GM04503 (cell line): ENCODE measurements at regions not wholly inside any gene's neighbourhood (a gene's known extent, or its start where the extent isn't known, plus 50 kb on each side); places are given as distances from the start of the nearest gene placed in this dataset.

ENCODE experiments used
- DNase-seq: peaks from one replicate; pipeline ENCODE4 v3.0.0-alpha.2; 2012; ENCODE audit warnings: low read depth

- no peak for DNase-seq
Observed at GRCh38 chr17:77872714-77873499, 85.6 kb upstream of the TNRC6C start.

DNA sequence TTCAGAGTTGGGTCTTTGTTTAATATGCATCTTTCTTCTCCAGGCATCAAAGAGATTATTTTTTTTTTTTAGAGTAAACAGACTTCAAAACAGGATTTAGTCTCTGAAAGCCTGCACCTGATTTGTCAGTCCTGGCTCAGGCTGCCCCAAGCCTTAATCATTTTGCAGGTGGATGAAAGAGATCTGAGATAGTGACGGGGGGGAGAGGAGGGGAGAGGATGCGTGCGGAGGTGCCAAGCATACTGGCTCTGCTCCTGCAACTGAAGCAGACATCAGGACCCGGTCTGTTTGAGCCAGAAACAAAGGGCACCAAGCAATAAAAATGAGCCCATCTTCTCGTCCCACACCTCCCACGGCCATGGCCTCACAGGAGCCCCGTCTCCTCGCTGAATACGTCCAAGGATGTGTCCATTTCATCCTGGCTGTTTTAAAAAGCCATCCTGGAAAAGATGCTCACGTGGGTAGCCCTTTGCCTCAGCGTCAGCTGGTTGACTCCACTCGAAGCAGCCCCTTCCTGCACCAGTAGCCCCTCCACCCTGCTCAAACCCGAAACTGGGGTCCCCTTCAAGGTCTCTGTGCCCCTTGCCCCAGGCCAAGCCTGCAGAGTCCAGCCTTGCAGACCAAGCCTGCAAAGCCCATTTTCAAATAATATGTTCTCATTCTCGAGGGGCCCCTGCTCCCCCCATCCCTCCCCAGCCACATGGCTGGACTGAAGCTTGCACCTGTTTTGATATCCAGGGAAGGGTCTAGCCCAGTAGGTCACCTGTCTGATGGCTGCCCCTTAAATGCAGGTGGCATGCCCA is 84.8 kb upstream of the TNRC6C start:
- no peak for DNase-seq

- DNase-seq, result no peak
Observed at GRCh38 chr17:77874303-77875050, 84.0 kb upstream of the TNRC6C start.

GRCh38 chr17:77875051-77875780 is 83.3 kb upstream of the TNRC6C start:
- peak; percentile 82 for DNase-seq

- no peak for DNase-seq
Observed at GRCh38 chr17:77875881-77876509, 82.5 kb upstream of the TNRC6C start.

DNA sequence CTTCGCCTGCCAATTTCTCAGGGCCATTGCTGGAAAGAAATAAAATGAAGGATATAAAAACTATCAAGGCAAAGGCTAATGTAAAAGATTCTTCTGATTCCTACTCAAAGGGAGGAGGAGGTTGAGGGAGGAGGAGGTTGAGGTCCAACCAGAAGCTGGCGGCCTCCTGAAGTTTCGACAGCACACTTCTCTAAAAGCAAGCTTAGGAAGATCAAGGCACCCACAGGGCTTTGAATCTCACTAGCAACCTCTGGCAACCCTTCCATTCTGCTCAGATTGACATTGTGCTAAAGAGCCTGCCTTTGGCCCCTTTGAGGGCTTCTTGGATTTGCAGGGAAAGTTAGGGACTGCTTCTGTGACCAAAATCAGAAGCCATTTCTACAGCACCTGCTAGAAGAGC is 81.5 kb upstream of the TNRC6C start:
- no peak for DNase-seq

DNA sequence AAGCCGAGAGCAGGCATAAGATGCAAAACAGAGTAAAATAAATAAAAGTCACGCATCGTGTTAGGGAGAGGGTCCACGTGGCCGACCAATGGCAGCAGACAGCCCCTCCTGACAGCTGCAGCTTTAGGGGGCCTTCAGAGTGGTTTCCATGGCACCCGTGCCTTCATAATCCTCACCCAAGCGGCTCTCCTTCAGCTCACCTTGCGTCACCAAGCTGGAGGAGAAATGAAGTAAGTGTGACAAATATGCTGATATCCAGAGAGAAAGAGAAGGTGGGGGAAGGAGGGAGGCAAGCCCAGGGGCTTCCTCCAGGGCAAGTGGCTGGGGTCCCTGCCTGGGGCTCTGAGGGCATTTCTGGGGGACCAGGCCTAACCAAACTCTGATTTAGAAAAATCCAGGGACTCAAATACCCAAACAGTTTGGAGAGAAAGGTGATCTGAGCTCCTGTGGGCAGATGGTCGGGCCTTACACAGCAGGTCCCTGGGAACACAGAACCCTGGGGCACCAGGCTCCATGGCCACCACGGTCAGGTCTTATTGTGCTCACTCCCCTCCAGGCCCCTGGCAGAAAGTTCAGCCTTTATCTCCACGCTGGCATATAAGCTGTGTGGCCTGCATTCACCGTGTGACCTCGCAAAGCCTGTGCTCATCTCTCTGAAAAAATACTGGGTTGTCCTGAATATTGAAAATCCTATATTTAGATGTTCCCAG is 80.7 kb upstream of the TNRC6C start:
- DNase-seq, result no peak

GRCh38 chr17:77879226-77879895 is 79.1 kb upstream of the TNRC6C start:
- DNase-seq, result no peak

DNA sequence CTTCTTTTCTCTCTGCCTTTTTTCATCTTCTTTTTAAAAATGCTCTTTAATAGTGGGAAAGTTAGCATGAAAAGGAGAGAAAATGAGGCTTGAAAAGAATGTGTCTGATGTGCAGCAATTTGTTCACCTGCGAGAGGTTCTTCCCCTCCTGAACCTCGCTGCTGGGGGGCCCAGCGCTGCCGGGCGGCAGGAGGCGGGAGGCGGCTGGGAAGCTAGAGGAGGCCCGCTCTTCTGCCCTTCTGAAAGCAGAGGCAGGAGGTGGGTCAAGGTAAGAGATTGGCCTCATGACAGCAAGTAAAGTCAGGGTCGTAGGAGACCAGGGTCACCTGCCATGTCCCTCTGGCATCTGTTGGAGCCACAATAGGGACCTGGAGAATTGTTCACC is 78.6 kb upstream of the TNRC6C start:
- no peak for DNase-seq

DNA sequence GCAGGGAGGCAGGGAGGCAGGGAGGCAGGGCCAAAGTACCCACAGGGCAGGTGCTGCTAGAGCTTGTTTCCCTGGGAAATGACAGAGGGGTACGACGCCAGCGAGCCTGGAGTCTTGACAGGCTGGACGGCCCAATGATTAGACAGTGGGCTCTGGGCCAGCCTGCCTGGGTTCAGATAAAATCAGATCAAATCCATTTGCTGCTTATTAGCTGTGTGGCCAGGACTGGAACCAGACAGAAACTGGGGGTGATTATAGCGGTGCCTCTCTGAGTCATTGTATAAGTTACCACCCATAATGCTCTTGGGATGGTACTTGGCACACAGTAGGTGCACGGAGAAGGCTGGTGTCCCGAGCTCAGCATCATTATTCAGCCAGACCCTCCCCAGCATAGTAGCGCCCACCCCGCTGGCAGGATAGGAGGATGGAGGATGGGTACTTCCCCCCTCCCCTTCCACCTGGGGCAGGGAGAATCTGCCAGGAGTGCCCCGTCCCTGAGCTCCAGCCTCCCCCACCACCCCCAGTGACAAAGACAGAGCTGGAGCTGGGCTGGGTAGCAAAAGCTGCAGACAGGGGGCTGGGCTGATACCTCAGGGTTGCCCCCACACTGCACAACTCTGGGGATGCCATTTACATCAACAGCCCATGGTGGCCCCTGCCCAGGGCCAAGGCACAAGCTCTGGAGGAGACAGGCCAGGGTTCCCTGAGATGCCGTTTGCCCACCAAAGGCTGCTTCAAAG is 77.6 kb upstream of the TNRC6C start:
- no peak for DNase-seq

GRCh38 chr17:77881545-77881944 is 77.0 kb upstream of the TNRC6C start:
- DNase-seq, result no peak

- no peak for DNase-seq
Observed at GRCh38 chr17:77882040-77882439, 76.5 kb upstream of the TNRC6C start.

GRCh38 chr17:77882481-77883212 is 75.9 kb upstream of the TNRC6C start:
- no peak for DNase-seq

DNA sequence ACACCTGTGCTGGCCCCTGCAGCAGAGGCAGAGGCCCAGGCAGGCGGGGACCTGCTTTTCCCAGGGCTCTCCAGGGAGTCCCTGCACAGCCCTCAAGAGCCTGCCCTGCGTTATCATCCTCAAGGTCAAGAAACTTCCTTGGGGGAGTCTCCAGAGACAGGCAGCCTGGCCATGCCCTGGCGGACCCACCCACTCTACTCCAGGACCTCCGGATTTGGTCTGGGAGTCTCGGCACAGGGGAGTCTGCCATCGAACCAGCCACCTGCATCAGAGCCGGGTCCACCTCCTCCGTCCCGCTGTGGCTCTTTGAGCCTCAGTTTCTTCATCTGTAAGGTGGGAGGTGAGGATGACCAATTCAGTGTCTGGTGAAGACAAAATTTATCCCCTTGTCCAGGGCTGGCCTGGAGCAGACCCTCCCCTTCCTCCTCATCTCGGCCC is 75.3 kb upstream of the TNRC6C start:
- DNase-seq, result no peak

DNA sequence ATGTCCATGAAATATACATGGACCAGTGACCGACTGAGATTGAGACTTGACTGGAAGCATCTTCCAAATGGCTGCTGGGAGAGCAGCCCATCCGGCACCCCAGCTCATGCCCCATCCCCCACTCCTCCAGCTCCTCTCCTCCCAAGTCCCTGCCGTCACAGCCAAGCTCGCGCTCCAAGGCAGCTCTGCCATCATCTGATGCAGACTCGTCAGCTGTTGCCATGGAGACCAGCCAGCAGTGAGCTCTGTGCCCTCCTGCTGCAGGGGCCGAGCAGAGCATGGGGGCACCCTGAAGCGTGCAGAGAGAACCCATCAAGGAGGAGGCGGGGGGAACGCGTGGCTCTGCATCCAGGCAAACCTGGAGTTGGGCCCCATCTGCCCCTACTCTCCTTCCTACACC is 74.5 kb upstream of the TNRC6C start:
- DNase-seq, result no peak

- DNase-seq, result no peak
Observed at GRCh38 chr17:77884967-77885641, 73.4 kb upstream of the TNRC6C start.

DNA sequence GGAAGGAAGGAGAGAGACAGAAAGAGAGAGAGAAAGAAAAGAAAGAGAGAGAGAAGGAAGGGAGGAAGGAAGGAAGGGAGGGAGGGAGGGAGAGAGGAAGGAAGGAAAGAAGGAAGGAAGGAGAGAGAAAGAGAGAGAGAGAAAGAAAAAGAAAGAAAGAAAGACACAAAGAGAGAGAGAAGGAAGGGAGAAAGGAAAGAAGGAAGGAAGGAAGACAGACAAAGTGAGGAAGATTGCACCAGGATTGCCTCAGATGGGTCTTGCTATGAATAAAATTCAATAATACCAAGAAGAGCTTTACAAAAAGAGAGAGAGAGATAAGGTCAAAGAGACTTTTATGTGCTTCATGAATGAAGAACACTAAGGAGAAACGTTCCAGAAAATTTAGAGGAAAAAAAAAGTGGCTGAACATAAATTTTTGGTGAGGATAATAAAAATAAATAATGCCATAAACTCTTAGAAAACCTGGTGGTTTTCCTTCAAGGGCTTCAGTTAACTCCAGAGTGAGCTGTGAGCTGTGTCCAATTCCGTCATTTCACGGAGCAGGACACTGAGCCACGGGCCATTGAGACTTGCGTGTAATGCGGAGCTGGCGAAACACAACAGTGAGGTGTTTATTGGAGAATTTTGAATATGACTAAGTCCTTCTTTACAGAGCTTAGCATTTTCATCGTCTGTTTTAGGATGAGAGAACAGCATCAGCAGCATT is 72.7 kb upstream of the TNRC6C start:
- no peak for DNase-seq

DNA sequence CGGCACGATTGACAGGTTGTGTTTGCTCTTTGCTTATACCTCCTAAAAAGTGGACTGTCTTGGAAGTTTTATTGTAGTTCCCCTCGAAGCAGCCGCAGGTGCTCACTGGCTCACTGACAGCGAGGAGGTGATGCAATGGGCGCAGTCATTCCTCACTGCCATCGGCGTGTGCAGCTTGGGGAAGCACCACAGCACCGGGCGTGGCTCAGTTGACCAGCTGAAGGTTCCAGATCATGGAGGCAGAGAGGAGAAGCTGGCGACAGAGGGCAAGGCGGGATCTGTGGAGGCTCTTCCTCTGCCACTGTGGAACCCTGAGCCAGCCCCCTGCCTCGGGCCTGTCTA is 72.1 kb upstream of the TNRC6C start:
- DNase-seq, result no peak
